PC-3 (cell line): ENCODE measurements at regions not wholly inside any gene's neighbourhood (a gene's known extent, or its start where the extent isn't known, plus 50 kb on each side); places are given as distances from the start of the nearest gene placed in this dataset.
"Not testable (repeated sequence)": the region's sequence is repeated elsewhere in the genome, so short reads cannot be mapped to it uniquely, and the experiment has no call there.

Source experiments
- ATAC-seq: fragments of 200-7000 bp; cut with Tn5 transposase; 2 replicates; pipeline ENCODE4 v1.9.1; 2020; ENCODE audit warnings: mild to moderate bottlenecking, moderate library complexity
- BruUV-seq: library from RNA; stranded (reverse); fragments of 400-500 nt; replicated peaks from 2 replicates; lab custom pipeline; 2021; lab: Mats Ljungman, UMichigan
- CTCF ChIA-PET: fragments of 300-600 bp; sonication (Branson Sonifier 250); formaldehyde crosslinking; loops from one replicate; lab custom pipeline; 2022; ENCODE audit warnings: antibody characterized with exemption; lab: Charles Lee
- POLR2A ChIA-PET: fragments of 300-600 bp; sonication (Branson Sonifier 250); formaldehyde crosslinking; loops from one replicate; lab custom pipeline; 2022; ENCODE audit warnings: antibody characterized with exemption; ENCODE audit not compliant: unreplicated experiment; lab: Charles Lee
- DNase-seq: peaks from one replicate; pipeline ENCODE4 v3.0.0-alpha.2; 2015
- H2AFZ ChIP-seq: fragments of 300-600 bp; sonication (generic); 2 replicates; pipeline ENCODE4 v1.6.0; 2016; ENCODE audit warnings: antibody characterized with exemption, low read length
- H3F3A ChIP-seq: fragments of 300-600 bp; sonication (generic); one replicate; pipeline ENCODE4 v1.6.0; 2017; ENCODE audit warnings: antibody characterized with exemption, low read length, control low read depth, mild to moderate bottlenecking; ENCODE audit not compliant: unreplicated experiment
- H3K27ac ChIP-seq: fragments of 300-600 bp; sonication (generic); 2 replicates; pipeline ENCODE4 v1.5.1; 2016; ENCODE audit warnings: mild to moderate bottlenecking, low read length
- H3K27me3 ChIP-seq: fragments of 300-600 bp; sonication (generic); 2 replicates; pipeline ENCODE4 v1.6.1; 2016; ENCODE audit warnings: low read length, mixed read lengths
- H3K36me3 ChIP-seq: fragments of 300-600 bp; sonication (generic); 2 replicates; pipeline ENCODE4 v1.6.1; 2016; ENCODE audit warnings: low read depth, mixed run types, low read length, mixed read lengths
- H3K4me1 ChIP-seq: fragments of 300-600 bp; sonication (generic); 2 replicates; pipeline ENCODE4 v1.5.1; 2016; ENCODE audit warnings: low read length; ENCODE audit not compliant: insufficient read depth
- H3K4me2 ChIP-seq: fragments of 300-600 bp; sonication (generic); 2 replicates; pipeline ENCODE4 v1.6.0; 2016; ENCODE audit warnings: low read length
- H3K4me3 ChIP-seq: fragments of 300-600 bp; sonication (generic); 2 replicates; pipeline ENCODE4 v1.5.1; 2016; ENCODE audit warnings: mild to moderate bottlenecking, low read length, mixed read lengths
- H3K79me2 ChIP-seq: fragments of 300-600 bp; sonication (generic); 2 replicates; pipeline ENCODE4 v1.6.1; 2017; ENCODE audit warnings: low read length, mixed read lengths
- H3K9ac ChIP-seq: fragments of 300-600 bp; sonication (generic); 2 replicates; pipeline ENCODE4 v1.6.0; 2016; ENCODE audit warnings: mild to moderate bottlenecking, low read length
- H3K9me2 ChIP-seq: fragments of 300-600 bp; sonication (generic); replicated peaks from 2 replicates; pipeline ENCODE4 v1.6.1; 2016; ENCODE audit warnings: mixed run types, low read length, mixed read lengths
- H3K9me3 ChIP-seq: fragments of 300-600 bp; sonication (generic); 2 replicates; pipeline ENCODE4 v1.6.1; 2016; ENCODE audit warnings: low read length, mixed read lengths
- H4K20me1 ChIP-seq: fragments of 300-600 bp; sonication (generic); 2 replicates; pipeline ENCODE4 v1.6.1; 2016; ENCODE audit warnings: low read length, mixed read lengths
- CTCF ChIP-seq: fragments of 300-600 bp; sonication (generic); conservative IDR thresholded peaks from 2 replicates; pipeline ENCODE4 v1.5.1; 2017; ENCODE audit warnings: antibody characterized with exemption, low read depth, mild to moderate bottlenecking, low read length
- EZH2 ChIP-seq: fragments of 300-600 bp; sonication (generic); IDR thresholded peaks from one replicate; pipeline ENCODE4 v1.6.1; 2017; ENCODE audit warnings: antibody characterized with exemption, mild to moderate bottlenecking, low read length; ENCODE audit not compliant: unreplicated experiment
- EZH2phosphoT487 ChIP-seq: fragments of 300-600 bp; sonication (generic); IDR thresholded peaks from 2 replicates; pipeline ENCODE4 v1.6.1; 2018; ENCODE audit warnings: mild to moderate bottlenecking, antibody characterized with exemption, low read length, borderline replicate concordance
- intact Hi-C: fragments of 100-400 bp; cut with micrococcal nuclease; formaldehyde crosslinking; loops from 2 replicates; pipeline ENCODE4 v1.9.0; 2023

GRCh38 chr4:138113819-138114400, 128.2 kb downstream of the SLC7A11 start:
- no peaks in the 10 kb centered on the region for H3K9me2 ChIP-seq

DNA sequence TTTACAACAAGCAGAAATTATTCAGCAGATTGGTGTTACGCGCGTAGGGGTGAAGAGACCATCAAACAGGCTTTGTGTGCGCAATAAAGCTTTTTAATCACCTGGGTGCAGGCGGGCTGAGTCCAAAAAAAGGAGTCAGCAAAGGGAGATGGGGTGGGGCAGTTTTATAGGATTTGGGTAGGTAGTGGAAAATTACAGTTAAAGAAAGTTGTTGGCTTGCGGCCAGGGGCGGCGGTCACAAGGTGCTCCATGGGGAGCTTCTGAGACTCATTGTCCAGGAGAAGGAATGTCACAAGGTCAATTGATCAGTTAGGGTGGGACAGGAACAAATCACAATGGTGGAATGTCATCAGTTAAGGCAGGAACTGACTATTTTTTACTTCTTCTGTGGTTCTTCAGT, 129.3 kb downstream of the SLC7A11 start:
- H2AFZ ChIP-seq, H3K4me3 ChIP-seq, CTCF ChIA-PET, H3K27ac ChIP-seq, H3K9me2 ChIP-seq, H3K9ac ChIP-seq, H3K4me2 ChIP-seq, H3K27me3 ChIP-seq, DNase-seq, POLR2A ChIA-PET, H3K9me3 ChIP-seq, H4K20me1 ChIP-seq, H3K36me3 ChIP-seq, BruUV-seq, intact Hi-C loops, H3K79me2 ChIP-seq, H3F3A ChIP-seq, ATAC-seq: not testable (repeated sequence)
- peaks cover 10% of the 10 kb centered on the region; the same call in 1 of the 2 replicates for H3K4me1 ChIP-seq

More at GRCh38 chr4:138113819-138114400, 128.2 kb downstream of the SLC7A11 start:
- H3K4me3 ChIP-seq, result no peak overlapping the region
- no peaks in the 10 kb centered on the region for H4K20me1 ChIP-seq
- ChIA-PET POLR2A (no interaction called here), CTCF (no interaction called here)
- peaks cover 10% of the 10 kb centered on the region; the same call in 1 of the 2 replicates for H3K4me1 ChIP-seq
- no peaks in the 10 kb centered on the region for H3K27me3 ChIP-seq
- H3K36me3 ChIP-seq, result no peaks in the 10 kb centered on the region
- no peaks in the 10 kb centered on the region for H3K79me2 ChIP-seq
- H3K9ac ChIP-seq, result no peak overlapping the region
- no peak overlapping the region for H3K27ac ChIP-seq
- no peaks in the 10 kb centered on the region for H3F3A ChIP-seq
- no peaks in the 10 kb centered on the region for H3K9me3 ChIP-seq
- intact Hi-C loops, result no loop called here
- no peak for ATAC-seq
- no peak overlapping the region for H2AFZ ChIP-seq
- TF ChIP-seq EZH2phosphoT487, result no peak
- TF ChIP-seq EZH2, result no peak
- TF ChIP-seq CTCF, result no peak
- no peak overlapping the region for H3K4me2 ChIP-seq
- no TSS peak for BruUV-seq
- peak; percentile 17 for DNase-seq

GRCh38 chr4:138112389-138112788, 129.8 kb downstream of the SLC7A11 start:
- ChIA-PET POLR2A (no interaction called here), CTCF (no interaction called here)
- H2AFZ ChIP-seq, result no peak overlapping the region
- no peak overlapping the region for H3K4me2 ChIP-seq
- no peaks in the 10 kb centered on the region for H3K9me3 ChIP-seq
- no peaks in the 10 kb centered on the region for H3K36me3 ChIP-seq
- intact Hi-C loops, result no loop called here
- H3K4me1 ChIP-seq, result peaks cover 10% of the 10 kb centered on the region; the same call in 1 of the 2 replicates
- no peaks in the 10 kb centered on the region for H3F3A ChIP-seq
- no peaks in the 10 kb centered on the region for H3K9me2 ChIP-seq
- ATAC-seq (no peak), DNase-seq (no peak)
- H3K27ac ChIP-seq, result no peak overlapping the region
- H3K79me2 ChIP-seq, result no peaks in the 10 kb centered on the region
- no TSS peak for BruUV-seq
- no peak overlapping the region for H3K9ac ChIP-seq
- H4K20me1 ChIP-seq, result no peaks in the 10 kb centered on the region
- H3K27me3 ChIP-seq, result no peaks in the 10 kb centered on the region
- no peak for TF ChIP-seq CTCF
- no peak for TF ChIP-seq EZH2
- no peak for TF ChIP-seq EZH2phosphoT487
- no peak overlapping the region for H3K4me3 ChIP-seq
